ENCODE measurements at regions not wholly inside any gene's neighbourhood (a gene's known extent, or its start where the extent isn't known, plus 50 kb on each side); places are given as distances from the start of the nearest gene placed in this dataset.

DNA sequence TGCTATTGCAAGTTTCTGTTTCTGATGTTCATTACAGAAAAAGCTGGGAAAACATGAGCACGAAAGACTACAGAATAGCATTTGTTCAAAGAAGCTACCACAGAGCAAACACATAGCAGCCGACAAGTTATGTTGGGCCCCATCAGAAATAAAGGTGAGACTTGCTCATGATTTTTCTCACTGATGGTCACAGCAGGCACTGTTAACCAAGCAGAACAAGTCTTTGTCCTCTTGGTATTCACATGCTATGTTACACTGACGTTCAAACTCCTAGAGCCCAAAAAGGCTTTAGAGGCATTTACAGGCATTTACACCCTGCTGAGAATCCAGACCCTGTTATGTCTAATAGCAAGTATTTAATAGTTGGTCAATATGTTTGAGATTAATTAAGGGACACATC lies 235.0 kb upstream of the HNMT start:
- Histone ChIP-seq H3K27me3 (no peaks in the 10 kb centered on the region), H3K9me3 (no peaks in the 10 kb centered on the region), H3K4me3 (no peak overlapping the region), H3K4me1 (no peaks in the 10 kb centered on the region), H3K36me3 (no peaks in the 10 kb centered on the region), H3K27ac (no peak overlapping the region)
- intact Hi-C loops (cut with DNase I), result no loop called here
- TF ChIP-seq, protein P1, sequence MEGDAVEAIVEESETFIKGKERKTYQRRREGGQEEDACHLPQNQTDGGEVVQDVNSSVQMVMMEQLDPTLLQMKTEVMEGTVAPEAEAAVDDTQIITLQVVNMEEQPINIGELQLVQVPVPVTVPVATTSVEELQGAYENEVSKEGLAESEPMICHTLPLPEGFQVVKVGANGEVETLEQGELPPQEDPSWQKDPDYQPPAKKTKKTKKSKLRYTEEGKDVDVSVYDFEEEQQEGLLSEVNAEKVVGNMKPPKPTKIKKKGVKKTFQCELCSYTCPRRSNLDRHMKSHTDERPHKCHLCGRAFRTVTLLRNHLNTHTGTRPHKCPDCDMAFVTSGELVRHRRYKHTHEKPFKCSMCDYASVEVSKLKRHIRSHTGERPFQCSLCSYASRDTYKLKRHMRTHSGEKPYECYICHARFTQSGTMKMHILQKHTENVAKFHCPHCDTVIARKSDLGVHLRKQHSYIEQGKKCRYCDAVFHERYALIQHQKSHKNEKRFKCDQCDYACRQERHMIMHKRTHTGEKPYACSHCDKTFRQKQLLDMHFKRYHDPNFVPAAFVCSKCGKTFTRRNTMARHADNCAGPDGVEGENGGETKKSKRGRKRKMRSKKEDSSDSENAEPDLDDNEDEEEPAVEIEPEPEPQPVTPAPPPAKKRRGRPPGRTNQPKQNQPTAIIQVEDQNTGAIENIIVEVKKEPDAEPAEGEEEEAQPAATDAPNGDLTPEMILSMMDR (IDR thresholded peaks at IDR 0.05), result no peak
- ATAC-seq (no peak), DNase-seq (no peak)

DNA sequence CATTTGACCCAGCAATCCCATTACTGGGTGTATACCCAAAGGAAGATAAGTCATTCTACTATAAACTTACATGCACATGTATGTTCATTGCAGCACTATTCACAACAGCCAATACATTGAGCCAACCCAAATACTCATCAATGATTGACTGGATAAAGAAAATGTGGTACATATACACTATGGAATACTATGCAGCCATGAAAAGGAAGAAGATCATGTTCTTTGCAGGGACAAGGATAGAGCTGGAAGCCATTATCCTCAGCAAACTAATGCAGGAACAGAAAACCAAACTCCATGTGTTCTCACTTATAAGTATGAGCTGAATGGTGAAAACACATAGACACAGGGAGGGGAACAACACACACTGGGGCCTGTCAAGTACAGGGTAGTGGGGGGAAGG lies 226.7 kb upstream of the HNMT start:
- intact Hi-C loops (cut with DNase I), result no loop called here
- ATAC-seq (no peak), DNase-seq (no peak)
- no peak overlapping the region for H3K27ac ChIP-seq
- H3K4me3 ChIP-seq, result no peak overlapping the region
- H3K27me3 ChIP-seq, result no peaks in the 10 kb centered on the region
- TF ChIP-seq, protein P1 (IDR thresholded peaks at IDR 0.05), result no peak
- H3K36me3 ChIP-seq, result no peaks in the 10 kb centered on the region
- H3K4me1 ChIP-seq, result no peaks in the 10 kb centered on the region
- no peaks in the 10 kb centered on the region for H3K9me3 ChIP-seq

DNA sequence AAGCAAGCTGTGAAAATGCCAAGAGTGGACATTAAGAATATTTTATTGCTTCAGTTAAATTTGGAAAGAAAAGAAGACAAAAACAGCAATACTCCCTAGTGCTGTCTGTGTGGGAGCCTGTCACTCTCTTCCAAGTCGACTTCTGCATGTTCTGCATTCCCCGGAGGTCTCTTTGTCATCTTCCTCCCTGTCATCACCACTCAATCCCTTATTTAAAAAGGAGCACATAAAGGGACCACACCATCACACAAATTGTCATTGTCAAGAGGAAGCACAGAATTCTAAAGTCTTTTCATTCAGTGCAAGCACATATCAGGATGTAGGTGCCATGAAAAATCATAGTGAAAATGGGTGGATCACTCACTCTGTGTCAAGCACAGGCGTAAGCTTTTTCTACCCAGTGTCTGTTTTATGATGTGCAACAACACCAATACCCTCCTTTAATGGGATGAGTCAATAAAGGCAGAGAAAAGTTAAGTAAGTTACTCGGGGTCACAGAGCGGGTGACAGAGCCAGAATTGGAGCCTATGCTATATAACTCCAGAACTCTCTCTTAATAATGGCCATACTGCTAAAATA lies 222.4 kb upstream of the HNMT start:
- no peaks in the 10 kb centered on the region for H3K4me1 ChIP-seq
- ATAC-seq (no peak), DNase-seq (no peak)
- no peaks in the 10 kb centered on the region for H3K9me3 ChIP-seq
- H3K27me3 ChIP-seq, result no peaks in the 10 kb centered on the region
- no peak overlapping the region for H3K4me3 ChIP-seq
- TF ChIP-seq, protein P1 (IDR thresholded peaks at IDR 0.05), result no peak
- no peaks in the 10 kb centered on the region for H3K36me3 ChIP-seq
- intact Hi-C loops (cut with DNase I), result no loop called here
- no peak overlapping the region for H3K27ac ChIP-seq

DNA sequence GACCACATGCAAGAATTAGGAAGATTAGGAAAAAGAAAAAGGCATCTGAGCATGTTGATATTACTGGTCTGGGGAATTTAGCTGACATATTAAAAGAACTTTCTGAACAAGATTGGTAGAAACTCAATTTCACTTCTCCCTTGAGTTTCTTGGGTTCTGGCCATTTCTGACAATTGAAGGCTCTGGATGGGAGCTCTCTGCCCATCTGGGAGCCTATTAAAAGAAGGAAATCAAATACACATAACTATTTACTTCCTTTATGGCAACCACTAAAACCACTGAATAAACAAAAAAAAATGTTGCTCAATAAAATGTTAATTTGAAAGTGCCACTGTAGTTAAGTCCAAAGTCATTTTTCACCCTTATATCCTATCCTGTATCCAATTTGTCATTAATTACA lies 216.8 kb upstream of the HNMT start:
- Histone ChIP-seq H3K36me3 (no peaks in the 10 kb centered on the region), H3K27me3 (no peaks in the 10 kb centered on the region), H3K4me1 (no peaks in the 10 kb centered on the region), H3K4me3 (no peak overlapping the region), H3K27ac (no peak overlapping the region), H3K9me3 (no peaks in the 10 kb centered on the region)
- DNase-seq, result no peak
- intact Hi-C loops (cut with DNase I), result no loop called here
- no peak for ATAC-seq
- TF ChIP-seq, protein P1 (IDR thresholded peaks at IDR 0.05), result no peak

DNA sequence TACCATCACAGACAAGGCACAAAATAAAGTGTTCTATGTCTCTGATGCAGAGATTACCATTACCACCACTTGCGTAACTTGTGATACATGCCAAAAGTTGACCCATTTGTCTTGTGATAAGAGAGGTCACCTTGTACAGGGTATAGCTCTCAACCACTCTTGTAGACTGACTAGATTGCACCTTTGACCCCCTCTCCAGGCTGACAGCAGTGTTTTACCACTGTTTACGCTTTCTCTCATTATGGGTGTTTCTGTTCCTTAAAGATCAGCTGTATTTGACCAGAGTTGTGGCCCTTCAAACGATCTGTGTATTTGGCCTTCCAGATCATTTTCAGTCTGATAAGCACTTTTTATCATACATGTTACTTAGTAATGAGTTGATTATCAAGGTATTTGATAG lies 215.7 kb upstream of the HNMT start:
- DNase-seq (no peak), ATAC-seq (no peak)
- no peaks in the 10 kb centered on the region for H3K36me3 ChIP-seq
- H3K4me3 ChIP-seq, result no peak overlapping the region
- H3K4me1 ChIP-seq, result no peaks in the 10 kb centered on the region
- no peak overlapping the region for H3K27ac ChIP-seq
- no peaks in the 10 kb centered on the region for H3K9me3 ChIP-seq
- H3K27me3 ChIP-seq, result no peaks in the 10 kb centered on the region
- TF ChIP-seq, protein P1 (IDR thresholded peaks at IDR 0.05), result no peak
- intact Hi-C loops (cut with DNase I), result no loop called here

DNA sequence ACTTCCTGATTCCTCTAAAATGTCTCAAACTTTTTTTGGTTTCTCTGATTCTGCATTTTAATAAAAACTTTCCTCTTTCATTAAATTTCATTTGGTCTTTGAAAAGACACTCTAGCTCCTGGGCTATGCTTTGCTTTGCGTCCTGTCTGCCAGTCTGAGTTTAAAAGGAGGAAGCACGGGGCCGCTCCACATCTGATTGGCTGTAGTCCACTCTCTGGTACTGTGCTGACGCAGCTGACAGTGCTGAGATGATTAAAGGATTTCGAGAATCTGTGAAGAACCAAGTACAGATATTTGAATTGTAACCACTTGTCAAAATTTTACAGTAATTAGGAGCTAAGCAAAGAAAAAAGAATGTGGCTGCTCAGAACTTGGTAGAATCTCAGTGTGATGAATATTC lies 199.6 kb upstream of the HNMT start:
- Histone ChIP-seq H3K9me3 (no peaks in the 10 kb centered on the region), H3K27ac (no peak overlapping the region), H3K36me3 (no peaks in the 10 kb centered on the region), H3K4me1 (no peaks in the 10 kb centered on the region), H3K4me3 (no peak overlapping the region), H3K27me3 (no peaks in the 10 kb centered on the region)
- TF ChIP-seq, protein P1 (IDR thresholded peaks at IDR 0.05), result no peak
- ATAC-seq (no peak), DNase-seq (no peak)
- intact Hi-C loops (cut with DNase I), result no loop called here

Data from upper lobe of right lung (tissue), 1 donor.